ENCODE measurements at regions not wholly inside any gene's neighbourhood (a gene's known extent, or its start where the extent isn't known, plus 50 kb on each side); places are given as distances from the start of the nearest gene placed in this dataset.
"Not testable (repeated sequence)": the region's sequence is repeated elsewhere in the genome, so short reads cannot be mapped to it uniquely, and the experiment has no call there.

- no peak for TF ChIP-seq CTCF (IDR thresholded peaks at IDR 0.05)
- no peak overlapping the region for H3K4me3 ChIP-seq
These were observed 429.6 kb downstream of the BRD1 start for GRCh38 chr22:49398115-49398514.

GRCh38 chr22:49396817-49397216, 430.9 kb downstream of the BRD1 start:
- peaks cover 0 to 79% of the 10 kb centered on the region in 2 donors for H3K27me3 ChIP-seq
- intact Hi-C loops (cut with DNase I) = no loop called here
- no peak for DNase-seq
- no peak for ATAC-seq
- no peak overlapping the region for H3K4me3 ChIP-seq
- TF ChIP-seq CTCF (IDR thresholded peaks at IDR 0.05) = no peak
- peaks cover 0 to 6% of the 10 kb centered on the region in 2 donors for H3K9me3 ChIP-seq
- H3K36me3 ChIP-seq = no peaks in the 10 kb centered on the region
- H3K27ac ChIP-seq = no peak overlapping the region
- H3K4me1 ChIP-seq = no peaks in the 10 kb centered on the region

More at GRCh38 chr22:49398115-49398514, 429.6 kb downstream of the BRD1 start:
- ATAC-seq = no peak
- Histone ChIP-seq H3K27me3 (peaks cover 0 to 68% of the 10 kb centered on the region in 2 donors), H3K9me3 (peaks cover 0 to 6% of the 10 kb centered on the region in 2 donors), H3K27ac (no peak overlapping the region), H3K36me3 (no peaks in the 10 kb centered on the region), H3K4me1 (no peaks in the 10 kb centered on the region)
- intact Hi-C loops (cut with DNase I) = no loop called here
- DNase-seq = no peak

GRCh38 chr22:49395617-49396016, 432.1 kb downstream of the BRD1 start:
- intact Hi-C loops (cut with DNase I) = no loop called here
- DNase-seq (no peak), ATAC-seq (no peak)

GRCh38 chr22:49395062-49395461, 432.6 kb downstream of the BRD1 start:
- H3K27ac ChIP-seq; DNase-seq; H3K4me3 ChIP-seq; H3K9me3 ChIP-seq; H3K4me1 ChIP-seq; intact Hi-C loops (cut with DNase I); H3K36me3 ChIP-seq; ATAC-seq: not testable (repeated sequence)
- peaks cover 0 to 78% of the 10 kb centered on the region in 2 donors for H3K27me3 ChIP-seq

More at GRCh38 chr22:49395617-49396016, 432.1 kb downstream of the BRD1 start:
- H3K4me3 ChIP-seq = no peak overlapping the region
- no peak overlapping the region for H3K27ac ChIP-seq
- no peak for TF ChIP-seq CTCF (IDR thresholded peaks at IDR 0.05)
- peaks cover 0 to 6% of the 10 kb centered on the region in 2 donors for H3K9me3 ChIP-seq
- no peaks in the 10 kb centered on the region for H3K4me1 ChIP-seq
- H3K36me3 ChIP-seq = no peaks in the 10 kb centered on the region
- H3K27me3 ChIP-seq = peaks cover 0 to 78% of the 10 kb centered on the region in 2 donors

- H3K36me3 ChIP-seq = no peaks in the 10 kb centered on the region
- no peak overlapping the region for H3K27ac ChIP-seq
- no peak overlapping the region for H3K4me3 ChIP-seq
- TF ChIP-seq CTCF (IDR thresholded peaks at IDR 0.05) = no peak
- H3K9me3 ChIP-seq = peaks cover 0 to 6% of the 10 kb centered on the region in 2 donors
- no peaks in the 10 kb centered on the region for H3K4me1 ChIP-seq
- H3K27me3 ChIP-seq = peaks cover 0 to 84% of the 10 kb centered on the region in 2 donors
- DNase-seq = no peak
- intact Hi-C loops (cut with DNase I) = no loop called here
- no peak for ATAC-seq
These were observed 433.4 kb downstream of the BRD1 start for GRCh38 chr22:49394116-49394785.

- TF ChIP-seq CTCF (IDR thresholded peaks at IDR 0.05) = no peak
- H3K27me3 ChIP-seq = peaks cover 0 to 81% of the 10 kb centered on the region in 2 donors
These were observed 434.1 kb downstream of the BRD1 start for GRCh38 chr22:49393526-49393925.

More at GRCh38 chr22:49393526-49393925, 434.1 kb downstream of the BRD1 start:
- no peak for ATAC-seq
- Histone ChIP-seq H3K4me3 (no peak overlapping the region), H3K36me3 (no peaks in the 10 kb centered on the region), H3K27ac (no peak overlapping the region), H3K9me3 (peaks cover 0 to 6% of the 10 kb centered on the region in 2 donors), H3K4me1 (no peaks in the 10 kb centered on the region)
- intact Hi-C loops (cut with DNase I) = no loop called here
- DNase-seq = no peak

Data from left lung (tissue), 4 donors.